Trophoblast cell (in vitro differentiated cells and primary cell): ENCODE measurements at regions not wholly inside any gene's neighbourhood (a gene's known extent, or its start where the extent isn't known, plus 50 kb on each side); places are given as distances from the start of the nearest gene placed in this dataset.

Experiments used
- DNase-seq, 2 donors: peaks; one replicate each; pipeline ENCODE4 v3.0.0-alpha.2; 2016
- H2AFZ ChIP-seq: 2 replicates; pipeline ENCODE4 v1.6.1; 2013; ENCODE audit warnings: low read length, moderate library complexity, mild to moderate bottlenecking; ENCODE audit not compliant: insufficient read depth, poor library complexity
- H2AK5ac ChIP-seq: 2 replicates; pipeline ENCODE4 v1.6.1; 2013; ENCODE audit warnings: mild to moderate bottlenecking, low read length
- H2BK120ac ChIP-seq: 2 replicates; pipeline ENCODE4 v1.6.1; 2013; ENCODE audit warnings: low read length, mild to moderate bottlenecking, moderate library complexity; ENCODE audit not compliant: insufficient read depth, poor library complexity
- H2BK12ac ChIP-seq: 2 replicates; pipeline ENCODE4 v1.6.1; 2013; ENCODE audit warnings: mild to moderate bottlenecking, low read length, moderate library complexity
- H2BK5ac ChIP-seq: 2 replicates; pipeline ENCODE4 v1.6.1; 2013; ENCODE audit warnings: low read length, low read depth, moderate library complexity, mild to moderate bottlenecking; ENCODE audit not compliant: poor library complexity
- H3K14ac ChIP-seq: 2 replicates; pipeline ENCODE4 v1.6.1; 2013; ENCODE audit warnings: mild to moderate bottlenecking, low read length
- H3K18ac ChIP-seq: 2 replicates; pipeline ENCODE4 v1.6.1; 2013; ENCODE audit warnings: mild to moderate bottlenecking, low read length
- H3K23ac ChIP-seq: 2 replicates; pipeline ENCODE4 v1.6.1; 2013; ENCODE audit warnings: low read length
- H3K27ac ChIP-seq: 2 replicates; pipeline ENCODE4 v1.5.1; 2013; ENCODE audit warnings: low read depth, mild to moderate bottlenecking, inconsistent platforms, low read length, moderate library complexity
- H3K27me3 ChIP-seq: 2 replicates; pipeline ENCODE4 v1.6.1; 2013; ENCODE audit warnings: inconsistent platforms, mild to moderate bottlenecking, low read length, moderate library complexity; ENCODE audit not compliant: insufficient read depth
- H3K36me3 ChIP-seq, 2 experiments: 1 replicate in 1 of 2; 2 replicates in 1 of 2; pipeline ENCODE4 v1.6.1; 2013; ENCODE audit warnings: low read length in 2 of 2, mild to moderate bottlenecking in 2 of 2, moderate library complexity in 1 of 2; ENCODE audit not compliant: insufficient read depth in 2 of 2, control insufficient read depth in 1 of 2
- H3K4ac ChIP-seq: 2 replicates; pipeline ENCODE4 v1.6.1; 2013; ENCODE audit warnings: low read depth, mild to moderate bottlenecking, low read length, moderate library complexity
- H3K4me1 ChIP-seq, 2 experiments: 1 replicate in 1 of 2; 2 replicates in 1 of 2; pipeline ENCODE4 v1.6.1; 2013; ENCODE audit warnings: low read length in 2 of 2, mild to moderate bottlenecking in 2 of 2, moderate library complexity in 1 of 2; ENCODE audit not compliant: insufficient read depth in 2 of 2, control insufficient read depth in 1 of 2
- H3K4me2 ChIP-seq: 2 replicates; pipeline ENCODE4 v1.6.1; 2013; ENCODE audit warnings: inconsistent platforms, mild to moderate bottlenecking, low read length, moderate library complexity
- H3K4me3 ChIP-seq: 2 replicates; pipeline ENCODE4 v1.5.1; 2013; ENCODE audit warnings: mild to moderate bottlenecking, low read depth, low read length, inconsistent platforms
- H3K79me1 ChIP-seq: one replicate; pipeline ENCODE4 v1.6.1; 2013; ENCODE audit warnings: low read length
- H3K79me2 ChIP-seq: 2 replicates; pipeline ENCODE4 v1.6.1; 2013; ENCODE audit warnings: low read length, mild to moderate bottlenecking; ENCODE audit not compliant: control insufficient read depth, insufficient read depth, poor library complexity
- H3K9ac ChIP-seq: 2 replicates; pipeline ENCODE4 v1.6.1; 2013; ENCODE audit warnings: mild to moderate bottlenecking, low read length
- H3K9me3 ChIP-seq: 2 replicates; pipeline ENCODE4 v1.6.1; 2013; ENCODE audit warnings: low read depth, mild to moderate bottlenecking, control low read depth, inconsistent platforms, low read length; ENCODE audit not compliant: insufficient read depth
- H4K12ac ChIP-seq: 2 replicates; pipeline ENCODE4 v1.6.1; 2013; ENCODE audit warnings: low read depth, mild to moderate bottlenecking, low read length, moderate library complexity
- H4K8ac ChIP-seq: 2 replicates; pipeline ENCODE4 v1.6.1; 2013; ENCODE audit warnings: low read depth, mild to moderate bottlenecking, low read length, moderate library complexity
- H4K91ac ChIP-seq: one replicate; pipeline ENCODE4 v1.6.1; 2013; ENCODE audit warnings: low read depth, mild to moderate bottlenecking, low read length, moderate library complexity
- WGBS: extraction: QIAGEN DNeasy Blood & Tissue Kit; methylation state at CpG from one replicate; pipeline ENCODE4 v1.1.7; 2013; ENCODE audit warnings: missing lambda C conversion rate; ENCODE audit not compliant: insufficient read length, insufficient coverage; ENCODE audit errors: extremely low coverage; 5-methylcytosine and 5-hydroxymethylcytosine counted together

DNA sequence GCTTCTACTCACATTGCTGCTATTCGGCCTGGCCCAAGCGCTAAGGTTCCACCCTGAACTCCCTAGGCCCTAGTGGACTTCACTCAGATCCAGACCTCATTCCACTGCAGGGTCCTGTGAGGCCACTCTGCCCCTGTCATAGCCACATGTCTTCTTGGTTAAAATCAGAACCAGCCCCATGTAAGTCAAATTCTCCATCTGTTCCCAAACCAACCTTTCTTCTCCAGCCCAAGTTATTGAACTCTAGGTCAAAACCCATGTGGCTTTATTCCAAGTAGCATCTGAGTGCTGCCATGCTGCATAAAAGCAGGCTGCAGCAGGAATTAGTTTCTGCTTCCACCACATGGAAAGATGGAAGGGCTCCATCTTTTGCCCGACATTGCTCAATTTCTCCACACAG, 281.2 kb downstream of the SNX13 start:
- WGBS = no CpG with 5 or more reads among the region's 3 CpGs
- peaks cover 14% of the 10 kb centered on the region for H3K79me1 ChIP-seq

DNA sequence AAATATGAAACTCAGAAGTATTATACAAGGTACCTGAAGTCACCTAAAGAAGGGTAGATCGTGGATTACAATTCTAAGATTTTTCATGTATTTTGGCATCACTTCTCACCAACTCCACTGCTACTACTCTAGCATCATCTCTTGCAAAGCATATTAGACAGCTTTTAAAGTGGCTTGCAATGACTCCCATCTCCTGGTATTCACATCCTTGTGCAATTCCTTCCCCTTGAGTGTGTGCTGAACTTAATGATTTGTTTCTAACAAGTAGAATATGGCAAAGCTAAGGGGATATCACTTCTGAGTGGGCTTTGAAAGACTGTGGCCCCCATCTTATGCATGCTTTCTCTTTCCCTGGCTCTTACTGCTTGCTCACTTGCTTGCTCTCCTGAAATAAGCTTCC, 280.2 kb downstream of the SNX13 start:
- peak in 1 of 2 donors; percentile 8 for DNase-seq
- H3K9me3 ChIP-seq = no peaks in the 10 kb centered on the region
- H4K8ac ChIP-seq = no peak overlapping the region
- peaks cover 11 to 16% of the 10 kb centered on the region in 2 experiments for H3K4me1 ChIP-seq
- WGBS = no CpG with 5 or more reads among the region's 1 CpG
- H3K36me3 ChIP-seq = no peaks in the 10 kb centered on the region
- no peak overlapping the region for H2BK120ac ChIP-seq
- peak overlapping the region; percentile 63 for H4K91ac ChIP-seq
- H3K4me2 ChIP-seq = no peak overlapping the region
- H3K4me3 ChIP-seq = no peak overlapping the region
- H3K14ac ChIP-seq = no peak overlapping the region
- H2AFZ ChIP-seq = no peak overlapping the region
- H3K27ac ChIP-seq = no peak overlapping the region
- no peak overlapping the region for H3K18ac ChIP-seq
- H2BK12ac ChIP-seq = no peak overlapping the region
- no peak overlapping the region for H3K9ac ChIP-seq
- no peak overlapping the region for H2AK5ac ChIP-seq
- no peak overlapping the region for H4K12ac ChIP-seq
- H3K27me3 ChIP-seq = no peaks in the 10 kb centered on the region
- no peak overlapping the region for H3K4ac ChIP-seq
- H2BK5ac ChIP-seq = no peak overlapping the region
- peaks cover 19% of the 10 kb centered on the region for H3K79me1 ChIP-seq
- H3K23ac ChIP-seq = no peak overlapping the region
- H3K79me2 ChIP-seq = peaks cover 3% of the 10 kb centered on the region

More for the DNA sequence above, 281.2 kb downstream of the SNX13 start:
- H3K4me3 ChIP-seq = no peak overlapping the region
- peaks cover 1% of the 10 kb centered on the region for H3K79me2 ChIP-seq
- H3K36me3 ChIP-seq = no peaks in the 10 kb centered on the region
- H3K27ac ChIP-seq = no peak overlapping the region
- no peak overlapping the region for H3K4ac ChIP-seq
- H3K9me3 ChIP-seq = no peaks in the 10 kb centered on the region
- H3K27me3 ChIP-seq = no peaks in the 10 kb centered on the region
- peak overlapping the region; percentile 60 for H4K91ac ChIP-seq
- peak overlapping the region; percentile 80 for H2BK12ac ChIP-seq
- no peak overlapping the region for H4K12ac ChIP-seq
- no peak for DNase-seq
- no peak overlapping the region for H2AFZ ChIP-seq
- no peak overlapping the region for H3K23ac ChIP-seq
- no peak overlapping the region for H3K9ac ChIP-seq
- H4K8ac ChIP-seq = no peak overlapping the region
- no peak overlapping the region for H3K18ac ChIP-seq
- H3K4me2 ChIP-seq = no peak overlapping the region
- H2BK5ac ChIP-seq = no peak overlapping the region
- H3K14ac ChIP-seq = no peak overlapping the region
- H2BK120ac ChIP-seq = no peak overlapping the region
- peak overlapping the region; percentile 11 for H2AK5ac ChIP-seq
- peaks cover 11% of the 10 kb centered on the region in 2 experiments for H3K4me1 ChIP-seq

DNA sequence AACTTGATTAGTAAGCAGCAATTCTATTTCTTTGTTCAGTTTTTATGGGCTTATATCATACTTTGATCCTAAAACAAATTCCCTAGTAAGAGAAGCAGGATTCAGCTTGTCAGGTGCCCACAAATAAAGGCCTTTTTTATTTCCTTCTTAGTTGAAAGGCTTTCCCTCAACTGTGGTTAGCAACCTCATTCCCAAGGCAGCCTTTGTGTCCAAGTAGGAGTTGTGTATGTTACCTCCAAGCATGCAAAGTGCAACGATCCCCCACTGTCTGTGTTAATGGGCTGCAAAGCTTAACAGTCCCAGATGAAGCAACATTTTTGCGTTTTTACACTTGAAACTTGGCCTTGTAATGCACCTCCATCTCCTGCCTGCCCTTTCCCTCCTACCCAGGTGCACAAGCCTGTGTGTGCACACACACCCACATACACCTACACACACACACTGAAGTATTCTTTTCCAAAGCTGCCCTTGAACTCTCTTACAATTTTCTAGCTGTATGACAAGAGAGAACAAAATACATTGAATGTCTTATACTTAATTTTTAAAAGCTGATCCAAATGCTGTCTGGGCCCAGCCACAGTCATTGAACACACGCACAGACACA, 278.2 kb downstream of the SNX13 start:
- Histone ChIP-seq H2BK120ac (peak overlapping the region; percentile 95), H3K4me2 (no peak overlapping the region), H3K23ac (no peak overlapping the region), H3K36me3 (no peaks in the 10 kb centered on the region), H3K4me3 (no peak overlapping the region), H3K18ac (no peak overlapping the region), H4K91ac (peak overlapping the region; percentile 99), H2BK5ac (peak overlapping the region; percentile 96), H3K79me1 (peaks cover 17% of the 10 kb centered on the region), H4K8ac (peak overlapping the region; percentile 13), H3K27ac (peak overlapping the region; percentile 85), H3K79me2 (peaks cover 4% of the 10 kb centered on the region), H3K27me3 (no peaks in the 10 kb centered on the region), H2BK12ac (peak overlapping the region; percentile 93), H4K12ac (no peak overlapping the region), H3K4ac (no peak overlapping the region), H2AFZ (no peak overlapping the region), H3K14ac (peak overlapping the region; percentile 46), H3K9me3 (no peaks in the 10 kb centered on the region), H2AK5ac (no peak overlapping the region), H3K4me1 (peaks cover 11 to 16% of the 10 kb centered on the region in 2 experiments), H3K9ac (no peak overlapping the region)
- no peak for DNase-seq
- WGBS = no CpG with 5 or more reads among the region's 3 CpGs

DNA sequence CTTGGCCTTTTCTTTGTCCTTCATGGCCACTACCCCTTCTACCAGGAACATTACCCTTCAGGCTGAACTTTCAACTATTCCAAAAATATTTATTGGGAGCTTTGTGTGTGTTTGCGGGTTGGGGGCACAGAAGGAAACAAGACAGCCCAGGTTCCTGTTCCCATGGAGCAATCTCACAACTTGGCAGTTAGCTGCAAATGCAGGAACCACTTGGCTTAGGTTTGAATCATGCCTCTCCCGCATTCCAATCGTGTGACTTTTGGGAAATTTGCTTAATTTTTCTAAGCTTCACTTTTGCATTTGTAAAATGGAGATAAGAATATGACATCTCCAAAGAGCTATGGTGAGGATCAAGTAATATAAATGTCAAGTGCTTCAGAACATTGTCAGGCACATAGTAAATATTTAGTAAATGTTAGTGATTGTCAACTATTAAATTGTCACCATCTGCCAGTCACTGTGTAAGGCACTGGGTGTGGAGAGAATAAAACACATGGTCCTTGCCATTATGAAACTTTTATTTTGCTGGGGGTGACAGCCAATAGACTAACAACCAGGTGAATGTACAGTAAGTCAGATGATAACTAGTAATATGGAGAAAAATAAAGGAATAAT, 277.1 kb downstream of the SNX13 start:
- peak in 1 of 2 donors; percentile 42 for DNase-seq
- H2AFZ ChIP-seq = no peak overlapping the region
- H3K23ac ChIP-seq = no peak overlapping the region
- peaks cover 11 to 16% of the 10 kb centered on the region in 2 experiments for H3K4me1 ChIP-seq
- H3K4me2 ChIP-seq = peak overlapping the region; percentile 26
- H4K12ac ChIP-seq = no peak overlapping the region
- peak overlapping the region; percentile 95 for H2BK120ac ChIP-seq
- peak overlapping the region; percentile 97 for H3K27ac ChIP-seq
- no peaks in the 10 kb centered on the region for H3K27me3 ChIP-seq
- H3K9me3 ChIP-seq = no peaks in the 10 kb centered on the region
- no CpG with 5 or more reads among the region's 3 CpGs for WGBS
- H2AK5ac ChIP-seq = peak overlapping the region; percentile 66
- H2BK5ac ChIP-seq = peak overlapping the region; percentile 85
- H3K18ac ChIP-seq = peak overlapping the region; percentile 57
- H3K9ac ChIP-seq = no peak overlapping the region
- peak overlapping the region; percentile 92 for H4K91ac ChIP-seq
- H3K14ac ChIP-seq = peak overlapping the region; percentile 64
- peaks cover 4% of the 10 kb centered on the region for H3K79me2 ChIP-seq
- H3K4ac ChIP-seq = peak overlapping the region; percentile 6
- no peak overlapping the region for H3K4me3 ChIP-seq
- H3K79me1 ChIP-seq = peaks cover 17% of the 10 kb centered on the region
- H3K36me3 ChIP-seq = no peaks in the 10 kb centered on the region
- peak overlapping the region; percentile 98 for H2BK12ac ChIP-seq
- H4K8ac ChIP-seq = peak overlapping the region; percentile 32
